H1 (cell line): ENCODE measurements at regions not wholly inside any gene's neighbourhood (a gene's known extent, or its start where the extent isn't known, plus 50 kb on each side); places are given as distances from the start of the nearest gene placed in this dataset.

Source experiments
- CTCF ChIA-PET: fragments of 300-600 bp; sonication (Branson Sonifier 250); formaldehyde crosslinking; loops from one replicate; lab custom pipeline; 2021; ENCODE audit not compliant: partially characterized antibody; lab: Charles Lee
- POLR2A ChIA-PET: fragments of 300-600 bp; sonication (Branson Sonifier 250); formaldehyde crosslinking; loops from one replicate; lab custom pipeline; 2021; ENCODE audit warnings: inconsistent platforms; ENCODE audit not compliant: partially characterized antibody; lab: Charles Lee
- DNase-seq, 2 experiments: peaks; one replicate each; pipeline versions ENCODE4 v3.0.0 to v3.0.0-alpha.2; 2010 to 2022; ENCODE audit warnings: low spot score in 2 of 2, low read depth in 1 of 2, mixed read lengths in 1 of 2
- FAIRE-seq: peaks from 2 replicates; lab custom pipeline; 2011; peaks lifted over from hg19 to GRCh38; lab: Jason Lieb, UNC
- H2AFZ ChIP-seq: 2 replicates; pipeline ENCODE4 v1.8.1; 2012; ENCODE audit warnings: low read length, inconsistent platforms
- H2AK5ac ChIP-seq: 2 replicates; pipeline ENCODE4 v1.6.1; 2013; ENCODE audit warnings: low read depth, low read length
- H2BK120ac ChIP-seq: replicated peaks from 2 replicates; pipeline ENCODE3; 2013; ENCODE audit warnings: low read depth, low read length, inconsistent platforms
- H2BK12ac ChIP-seq: 2 replicates; pipeline ENCODE4 v1.6.1; 2013; ENCODE audit warnings: low read depth, low read length
- H2BK15ac ChIP-seq: 2 replicates; pipeline ENCODE4 v1.6.1; 2013; ENCODE audit warnings: low read length
- H2BK20ac ChIP-seq: 2 replicates; pipeline ENCODE4 v1.6.1; 2013; ENCODE audit warnings: low read length
- H2BK5ac ChIP-seq: 2 replicates; pipeline ENCODE4 v1.6.1; 2013; ENCODE audit warnings: low read depth, low read length
- H3K14ac ChIP-seq: 2 replicates; pipeline ENCODE4 v1.6.1; 2013; ENCODE audit warnings: inconsistent platforms; ENCODE audit not compliant: insufficient read length
- H3K18ac ChIP-seq: 2 replicates; pipeline ENCODE4 v1.6.1; 2013; ENCODE audit warnings: low read length; ENCODE audit errors: extremely low read depth
- H3K23ac ChIP-seq: 2 replicates; pipeline ENCODE4 v1.6.1; 2013; ENCODE audit warnings: inconsistent platforms; ENCODE audit not compliant: insufficient read length
- H3K23me2 ChIP-seq: 2 replicates; pipeline ENCODE4 v1.6.1; 2013; ENCODE audit warnings: low read depth, low read length
- H3K27ac ChIP-seq: 2 replicates; pipeline ENCODE4 v1.6.1; 2011; ENCODE audit warnings: low read depth, low read length, inconsistent platforms
- H3K27me3 ChIP-seq, 4 experiments: replicated peaks in 1 of 4; 1 replicate in 1 of 4; 2 replicates in 3 of 4; pipeline versions ENCODE4 v1.6.1 to v1.8.1; 2011 to 2013; ENCODE audit warnings: low read length in 3 of 4, mild to moderate bottlenecking in 3 of 4, inconsistent platforms in 2 of 4, mixed read lengths in 2 of 4, moderate library complexity in 1 of 4; ENCODE audit not compliant: control insufficient read depth in 3 of 4, insufficient read depth in 3 of 4; ENCODE audit errors: extremely low read depth in 1 of 4
- H3K36me3 ChIP-seq, 4 experiments: 2 replicates each; pipeline versions ENCODE4 v1.6.1 to v1.8.1; 2011 to 2013; ENCODE audit warnings: mild to moderate bottlenecking in 4 of 4, low read length in 3 of 4, moderate library complexity in 2 of 4, control low read depth in 1 of 4, inconsistent platforms in 1 of 4; ENCODE audit not compliant: insufficient read depth in 4 of 4, control insufficient read depth in 2 of 4
- H3K4ac ChIP-seq: replicated peaks from 2 replicates; pipeline ENCODE3; 2013; ENCODE audit warnings: low read length, low read depth, mixed read lengths, inconsistent platforms; ENCODE audit not compliant: insufficient read length
- H3K4me1 ChIP-seq, 4 experiments: replicated peaks in 1 of 4; 1 replicate in 1 of 4; 2 replicates in 3 of 4; pipeline versions ENCODE4 v1.6.1 to v1.8.1; 2011 to 2013; ENCODE audit warnings: low read length in 3 of 4, inconsistent platforms in 2 of 4, mixed read lengths in 1 of 4; ENCODE audit not compliant: insufficient read depth in 4 of 4, control insufficient read depth in 3 of 4
- H3K4me2 ChIP-seq, 2 experiments: 2 replicates each; pipeline versions ENCODE4 v1.6.1 to v1.8.1; 2011 to 2013; ENCODE audit warnings: low read depth in 2 of 2, low read length in 2 of 2, control low read depth in 1 of 2, inconsistent platforms in 1 of 2, mild to moderate bottlenecking in 1 of 2; ENCODE audit not compliant: insufficient read depth in 1 of 2
- H3K4me3 ChIP-seq, 4 experiments: fragments of 200-600, 300-600 bp in 1 of 4; sonication (generic), shearing (Covaris generic), sonication (Bioruptor Twin) in 1 of 4; 2 replicates each; pipeline versions ENCODE4 v1.5.1 to v1.8.1; 2011 to 2016; ENCODE audit warnings: low read length in 4 of 4, low read depth in 3 of 4, control low read depth in 2 of 4, inconsistent platforms in 2 of 4, mild to moderate bottlenecking in 2 of 4, mixed read lengths in 1 of 4, moderate library complexity in 1 of 4; ENCODE audit not compliant: insufficient read depth in 2 of 4; ENCODE audit errors: extremely low read depth in 1 of 4
- H3K56ac ChIP-seq: replicated peaks from 2 replicates; pipeline ENCODE3; 2013; ENCODE audit warnings: low read depth, mild to moderate bottlenecking, mixed read lengths, low read length, inconsistent platforms; ENCODE audit not compliant: insufficient read length
- H3K79me1 ChIP-seq: 2 replicates; pipeline ENCODE4 v1.6.1; 2013; ENCODE audit warnings: low read depth, low read length, control low read depth
- H3K79me2 ChIP-seq, 2 experiments: 2 replicates each; pipeline versions ENCODE4 v1.6.1 to v1.8.1; 2012 to 2013; ENCODE audit warnings: low read length in 2 of 2, mild to moderate bottlenecking in 2 of 2, inconsistent platforms in 1 of 2; ENCODE audit not compliant: insufficient read depth in 2 of 2, control insufficient read depth in 1 of 2
- H3K9ac ChIP-seq, 4 experiments: replicated peaks in 1 of 4; 1 replicate in 1 of 4; 2 replicates in 3 of 4; pipeline versions ENCODE4 v1.6.1 to v1.8.1; 2011 to 2013; ENCODE audit warnings: low read depth in 3 of 4, low read length in 3 of 4, control low read depth in 2 of 4, mild to moderate bottlenecking in 2 of 4, moderate library complexity in 2 of 4, inconsistent platforms in 1 of 4; ENCODE audit errors: extremely low read depth in 1 of 4
- H3K9me3 ChIP-seq, 2 experiments: 2 replicates each; pipeline versions ENCODE4 v1.6.1 to v1.8.1; 2012 to 2013; ENCODE audit warnings: mild to moderate bottlenecking in 2 of 2, moderate library complexity in 2 of 2, control low read depth in 1 of 2, inconsistent platforms in 1 of 2, low read depth in 1 of 2, low read length in 1 of 2, mixed read lengths in 1 of 2; ENCODE audit not compliant: insufficient read depth in 2 of 2
- H4K20me1 ChIP-seq, 2 experiments: replicated peaks in 1 of 2; 2 replicates each; pipeline versions ENCODE3 to v1.8.1; 2011 to 2013; ENCODE audit warnings: inconsistent platforms in 2 of 2, low read length in 2 of 2, mild to moderate bottlenecking in 1 of 2; ENCODE audit not compliant: insufficient read depth in 2 of 2, control insufficient read depth in 1 of 2
- H4K5ac ChIP-seq: 2 replicates; pipeline ENCODE4 v1.6.1; 2013; ENCODE audit warnings: low read length, low read depth, mixed read lengths, inconsistent platforms; ENCODE audit not compliant: insufficient read length
- H4K8ac ChIP-seq: 2 replicates; pipeline ENCODE4 v1.8.0; 2013; ENCODE audit warnings: mild to moderate bottlenecking, moderate library complexity, low read length, inconsistent platforms; ENCODE audit not compliant: insufficient read depth; ENCODE audit errors: extremely low read depth
- H4K91ac ChIP-seq: replicated peaks from 2 replicates; pipeline ENCODE3; 2013; ENCODE audit warnings: low read length, mixed read lengths, inconsistent platforms; ENCODE audit not compliant: insufficient read length
- BRCA1 ChIP-seq: IDR thresholded peaks from 2 replicates; pipeline ENCODE4 v1.6.1; 2012; ENCODE audit warnings: low read depth, low read length, improper control_type of control experiment
- CHD1 ChIP-seq: IDR thresholded peaks from 2 replicates; pipeline ENCODE4 v1.6.1; 2012; ENCODE audit warnings: low read depth, low read length, improper control_type of control experiment
- POLR2A ChIP-seq, 2 experiments: IDR thresholded peaks; 1 replicate in 1 of 2; 2 replicates in 1 of 2; pipeline ENCODE4 v1.6.1; 2011; ENCODE audit warnings: low read depth in 2 of 2, low read length in 2 of 2, mild to moderate bottlenecking in 2 of 2; ENCODE audit errors: control extremely low read depth in 1 of 2
- SIX5 ChIP-seq: IDR thresholded peaks from 2 replicates; pipeline ENCODE4 v1.6.1; 2011; ENCODE audit warnings: mild to moderate bottlenecking, low read depth, low read length
- YY1 ChIP-seq: IDR thresholded peaks from 2 replicates; pipeline ENCODE4 v1.6.1; 2011; ENCODE audit warnings: low read depth, mild to moderate bottlenecking, low read length
- WGBS, 2 experiments: shearing (Covaris generic) in 1 of 2; methylation state at CpG; one replicate each; pipeline versions ENCODE4 v1.1.6 to v1.1.7; 2013 to 2015; ENCODE audit warnings: low lambda C conversion rate in 2 of 2, mixed read lengths in 2 of 2, inconsistent platforms in 1 of 2, low coverage in 1 of 2, missing lambda C conversion rate in 1 of 2; ENCODE audit not compliant: insufficient replicate concordance in 2 of 2, insufficient coverage in 1 of 2, insufficient read length in 1 of 2; ENCODE audit errors: extremely low coverage in 1 of 2, missing lambda C conversion rate in 1 of 2; 5-methylcytosine and 5-hydroxymethylcytosine counted together
- TF ChIP-seq, protein P1 (sequence below): IDR thresholded peaks from 2 replicates; pipeline ENCODE4 v1.6.1; 2012; ENCODE audit warnings: inconsistent platforms

DNA sequence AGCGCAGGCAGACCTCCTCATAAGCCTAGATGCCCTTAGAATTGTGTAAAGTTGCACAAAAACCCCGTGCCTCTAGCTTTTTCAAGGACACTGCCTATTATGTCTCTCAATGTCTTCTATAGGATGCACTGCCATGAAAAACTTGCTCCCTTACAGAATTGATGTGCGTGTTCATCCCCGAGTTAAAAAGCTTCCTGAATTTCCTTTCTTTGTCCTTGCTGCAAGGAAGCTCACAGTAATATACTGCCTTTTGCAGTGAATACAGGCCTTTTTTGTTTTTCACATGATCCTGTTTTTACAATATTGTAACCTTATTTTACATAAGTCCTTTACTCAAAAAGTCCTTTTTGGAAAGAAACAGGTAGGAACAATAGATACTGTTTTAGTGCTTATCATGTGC lies 193.0 kb downstream of the TTLL7 start:
- TF ChIP-seq, protein P1, sequence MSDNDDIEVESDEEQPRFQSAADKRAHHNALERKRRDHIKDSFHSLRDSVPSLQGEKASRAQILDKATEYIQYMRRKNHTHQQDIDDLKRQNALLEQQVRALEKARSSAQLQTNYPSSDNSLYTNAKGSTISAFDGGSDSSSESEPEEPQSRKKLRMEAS, result no peak
- TF ChIP-seq SIX5, result no peak
- no peak for TF ChIP-seq YY1
- TF ChIP-seq POLR2A (IDR thresholded peaks at IDR 0.05; ENCODE audit: control extremely low read depth in 1 of 2, low read depth in 2 of 2, low read length in 2 of 2), result no peak
- no peak for TF ChIP-seq CHD1
- no peak for TF ChIP-seq BRCA1
- TF ChIP-seq, all 59 proteins: peak for 0
- H3K56ac ChIP-seq, result no peak overlapping the region
- no peak overlapping the region for H2BK20ac ChIP-seq
- no peak overlapping the region for H2BK12ac ChIP-seq
- H3K9me3 ChIP-seq, result no peaks in the 10 kb centered on the region
- H2BK120ac ChIP-seq, result no peak overlapping the region
- 86% methylated on average over 4 of the region's 4 CpGs; no CpG with 5 or more reads in 1 of the 2 experiments for WGBS, 2 experiments
- H3K27me3 ChIP-seq, result no peaks in the 10 kb centered on the region
- no peak overlapping the region for H3K23ac ChIP-seq
- no peak overlapping the region for H4K91ac ChIP-seq
- H3K9ac ChIP-seq, result no peak overlapping the region
- H3K23me2 ChIP-seq, result no peaks in the 10 kb centered on the region
- no peak overlapping the region for H3K4me2 ChIP-seq
- FAIRE-seq (no peak), DNase-seq (no peak)
- H3K14ac ChIP-seq, result no peak overlapping the region
- H3K27ac ChIP-seq, result no peak overlapping the region
- H3K79me2 ChIP-seq, result no peaks in the 10 kb centered on the region
- no peak overlapping the region for H4K5ac ChIP-seq
- H2BK5ac ChIP-seq, result no peak overlapping the region
- POLR2A ChIA-PET, result no interaction called here
- H4K20me1 ChIP-seq, result no peaks in the 10 kb centered on the region
- no peak overlapping the region for H3K18ac ChIP-seq
- no peak overlapping the region for H4K8ac ChIP-seq
- CTCF ChIA-PET, result no interaction called here
- H3K4ac ChIP-seq, result no peak overlapping the region
- H3K79me1 ChIP-seq, result no peaks in the 10 kb centered on the region
- peaks cover 0 to 3% (median under 1%) of the 10 kb centered on the region in 4 experiments; a peak in 1 of 7 replicates for H3K4me1 ChIP-seq
- H3K36me3 ChIP-seq, result no peaks in the 10 kb centered on the region
- H2AK5ac ChIP-seq, result no peak overlapping the region
- no peak overlapping the region for H3K4me3 ChIP-seq
- H2AFZ ChIP-seq, result peak overlapping the region; percentile 75; the same call in 1 of the 2 replicates
- no peak overlapping the region for H2BK15ac ChIP-seq
